Activated naive CD4-positive, alpha-beta T cell treated with anti-CD3 and anti-CD28 coated beads, Interleukin-2, amount 10 ng/mL, durations not matched to agents 7 days and 5 days (primary cell): ENCODE measurements at regions not wholly inside any gene's neighbourhood (a gene's known extent, or its start where the extent isn't known, plus 50 kb on each side); places are given as distances from the start of the nearest gene placed in this dataset.
"Not testable (repeated sequence)": the region's sequence is repeated elsewhere in the genome, so short reads cannot be mapped to it uniquely, and the experiment has no call there.

Source experiments
- CTCF ChIA-PET: fragments of 350-600 bp; sonication (Branson Sonifier 250); formaldehyde crosslinking; loops from one replicate; lab custom pipeline; 2021; ENCODE audit warnings: antibody characterized with exemption; lab: Charles Lee
- DNase-seq: peaks from one replicate; pipeline ENCODE4 v3.0.0-alpha.2; 2020
- H3K27ac Mint-ChIP-seq: one replicate; pipeline ENCODE4 v1.8.0; 2021; ENCODE audit warnings: mild to moderate bottlenecking, moderate library complexity, mixed read lengths
- H3K27me3 Mint-ChIP-seq: one replicate; pipeline ENCODE4 v1.8.0; 2021; ENCODE audit warnings: mild to moderate bottlenecking, mixed read lengths
- H3K36me3 Mint-ChIP-seq: one replicate; pipeline ENCODE4 v1.8.0; 2021; ENCODE audit warnings: mixed read lengths
- H3K4me1 Mint-ChIP-seq: one replicate; pipeline ENCODE4 v1.8.0; 2021; ENCODE audit warnings: mixed read lengths
- H3K4me3 Mint-ChIP-seq: one replicate; pipeline ENCODE4 v1.8.0; 2021; ENCODE audit warnings: mild to moderate bottlenecking, moderate library complexity, mixed read lengths
- H3K9me3 Mint-ChIP-seq: one replicate; pipeline ENCODE4 v1.8.0; 2021; ENCODE audit warnings: mixed read lengths

- no peak for DNase-seq
- Mint-ChIP-seq H3K4me1 (no peaks in the 10 kb centered on the region), H3K27me3 (no peaks in the 10 kb centered on the region), H3K36me3 (no peaks in the 10 kb centered on the region), H3K4me3 (no peak overlapping the region), H3K27ac (no peak overlapping the region), H3K9me3 (peaks cover 10% of the 10 kb centered on the region)
- CTCF ChIA-PET, result no interaction called here
Observed at GRCh38 chr17:71613996-71614395, 506.8 kb upstream of the SOX9 start.

- Mint-ChIP-seq H3K36me3 (no peaks in the 10 kb centered on the region), H3K27me3 (no peaks in the 10 kb centered on the region), H3K27ac (no peak overlapping the region), H3K4me3 (no peak overlapping the region), H3K4me1 (no peaks in the 10 kb centered on the region), H3K9me3 (peaks cover 17% of the 10 kb centered on the region)
- DNase-seq, result no peak
- CTCF ChIA-PET, result no interaction called here
Observed at GRCh38 chr17:71615820-71616219, 505.0 kb upstream of the SOX9 start.

GRCh38 chr17:71617767-71618166, 503.1 kb upstream of the SOX9 start:
- DNase-seq, H3K4me1 Mint-ChIP-seq, H3K36me3 Mint-ChIP-seq, H3K27me3 Mint-ChIP-seq, H3K4me3 Mint-ChIP-seq, H3K27ac Mint-ChIP-seq, CTCF ChIA-PET: not testable (repeated sequence)
- H3K9me3 Mint-ChIP-seq, result peaks cover 29% of the 10 kb centered on the region

DNA sequence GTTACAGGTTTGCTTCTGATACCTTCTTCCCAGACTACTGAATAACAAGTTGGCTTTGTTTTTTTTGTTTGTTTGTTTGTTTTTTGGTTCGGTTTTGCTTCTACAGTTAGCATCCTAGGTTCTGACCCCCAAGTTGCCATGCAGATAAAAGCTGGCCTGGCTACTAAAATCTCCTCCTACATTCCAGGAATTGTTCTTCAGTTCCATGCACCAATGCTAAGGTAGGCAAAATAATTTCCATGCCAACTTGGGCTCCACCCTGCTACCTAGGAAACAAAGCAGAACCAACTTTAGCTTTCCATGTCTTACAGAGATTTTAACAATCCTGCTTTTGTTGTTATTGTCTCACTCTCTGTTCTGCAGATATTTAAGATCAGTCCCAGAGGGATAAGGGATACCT, 495.5 kb upstream of the SOX9 start:
- Mint-ChIP-seq H3K36me3 (no peaks in the 10 kb centered on the region), H3K4me1 (no peaks in the 10 kb centered on the region), H3K27me3 (no peaks in the 10 kb centered on the region), H3K27ac (no peak overlapping the region), H3K4me3 (no peak overlapping the region), H3K9me3 (peaks cover 16% of the 10 kb centered on the region)
- CTCF ChIA-PET, result no interaction called here
- no peak for DNase-seq

DNA sequence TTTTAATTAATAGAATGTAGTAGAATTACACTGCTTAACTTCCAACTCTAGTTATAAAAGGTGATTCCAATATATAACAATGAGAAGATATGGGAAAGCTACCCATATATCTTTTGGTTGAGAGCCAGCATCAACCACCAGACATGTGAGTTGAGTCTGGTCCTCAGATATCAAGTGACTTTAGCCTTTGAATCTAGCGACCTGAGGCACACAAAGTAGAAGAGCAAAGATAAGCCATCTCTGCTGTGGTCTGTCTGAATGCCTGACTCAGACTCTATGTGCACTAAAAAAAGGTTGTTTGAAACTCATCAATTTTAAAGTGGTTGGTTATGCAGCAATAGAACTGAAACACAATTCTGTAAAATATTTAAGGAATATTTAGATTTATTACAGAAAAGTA, 492.5 kb upstream of the SOX9 start:
- H3K27ac Mint-ChIP-seq, result no peak overlapping the region
- no peaks in the 10 kb centered on the region for H3K36me3 Mint-ChIP-seq
- H3K4me3 Mint-ChIP-seq, result no peak overlapping the region
- H3K4me1 Mint-ChIP-seq, result no peaks in the 10 kb centered on the region
- DNase-seq, result no peak
- peaks cover 5% of the 10 kb centered on the region for H3K9me3 Mint-ChIP-seq
- CTCF ChIA-PET, result no interaction called here
- no peaks in the 10 kb centered on the region for H3K27me3 Mint-ChIP-seq

GRCh38 chr17:71631483-71631882, 489.3 kb upstream of the SOX9 start:
- Mint-ChIP-seq H3K9me3 (peaks cover 8% of the 10 kb centered on the region), H3K4me3 (no peak overlapping the region), H3K4me1 (no peaks in the 10 kb centered on the region), H3K36me3 (no peaks in the 10 kb centered on the region), H3K27me3 (no peaks in the 10 kb centered on the region), H3K27ac (no peak overlapping the region)
- CTCF ChIA-PET, result no interaction called here
- DNase-seq, result no peak

DNA sequence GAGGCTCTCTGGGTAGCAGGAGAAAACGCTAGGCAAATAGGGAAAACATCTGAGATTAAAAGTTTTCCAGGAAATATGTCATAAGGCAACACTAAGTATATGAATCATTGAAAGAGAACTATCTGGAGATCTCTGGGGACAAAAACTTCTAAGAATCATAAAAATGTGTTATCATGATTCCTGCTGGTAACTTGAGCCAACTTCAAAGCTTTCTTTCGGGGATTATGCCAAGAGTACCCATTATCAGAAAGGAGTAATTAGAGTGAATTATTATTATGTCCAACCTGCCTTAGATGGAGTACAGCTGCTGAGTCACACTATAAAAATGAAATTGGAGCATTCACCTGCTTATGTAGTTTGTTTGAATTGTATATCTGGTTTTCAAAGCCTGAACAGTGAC, 488.5 kb upstream of the SOX9 start:
- Mint-ChIP-seq H3K27me3 (no peaks in the 10 kb centered on the region), H3K36me3 (no peaks in the 10 kb centered on the region), H3K9me3 (peaks cover 8% of the 10 kb centered on the region), H3K4me1 (no peaks in the 10 kb centered on the region), H3K27ac (no peak overlapping the region), H3K4me3 (no peak overlapping the region)
- no peak for DNase-seq
- CTCF ChIA-PET, result no interaction called here

- CTCF ChIA-PET, result no interaction called here
- no peak overlapping the region for H3K4me3 Mint-ChIP-seq
- no peaks in the 10 kb centered on the region for H3K36me3 Mint-ChIP-seq
Observed at GRCh38 chr17:71633391-71633849, 487.4 kb upstream of the SOX9 start.

DNA sequence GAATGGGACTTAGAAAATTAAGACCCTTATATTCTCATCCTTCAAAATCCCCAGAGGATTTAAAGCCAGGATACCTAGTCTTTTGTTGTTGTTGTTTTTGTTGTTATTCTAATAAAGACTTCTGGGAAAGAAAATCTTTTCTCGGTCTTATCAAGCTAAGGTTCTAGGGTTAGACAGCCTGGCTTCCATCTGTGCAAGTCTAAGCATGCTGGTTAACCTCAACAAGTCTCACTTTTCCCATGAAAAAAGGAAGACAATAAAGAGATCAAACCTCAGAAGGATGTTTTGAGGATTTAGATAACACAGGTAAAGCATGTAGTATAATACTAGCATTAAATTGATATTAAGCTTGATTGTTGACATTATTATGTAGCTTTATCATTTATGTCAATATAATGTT, 486.4 kb upstream of the SOX9 start:
- Mint-ChIP-seq H3K9me3 (peaks cover 10% of the 10 kb centered on the region), H3K4me3 (no peak overlapping the region), H3K4me1 (no peaks in the 10 kb centered on the region), H3K27ac (no peak overlapping the region), H3K36me3 (no peaks in the 10 kb centered on the region), H3K27me3 (no peaks in the 10 kb centered on the region)
- DNase-seq, result no peak
- CTCF ChIA-PET, result no interaction called here

More at GRCh38 chr17:71633391-71633849, 487.4 kb upstream of the SOX9 start:
- Mint-ChIP-seq H3K9me3 (peaks cover 10% of the 10 kb centered on the region), H3K4me1 (no peaks in the 10 kb centered on the region), H3K27me3 (no peaks in the 10 kb centered on the region), H3K27ac (no peak overlapping the region)
- no peak for DNase-seq

- Mint-ChIP-seq H3K27ac (no peak overlapping the region), H3K36me3 (no peaks in the 10 kb centered on the region), H3K27me3 (no peaks in the 10 kb centered on the region), H3K4me1 (no peaks in the 10 kb centered on the region), H3K4me3 (no peak overlapping the region), H3K9me3 (peaks cover 5% of the 10 kb centered on the region)
- DNase-seq, result no peak
- CTCF ChIA-PET, result no interaction called here
Observed at GRCh38 chr17:71635187-71635586, 485.6 kb upstream of the SOX9 start.

- CTCF ChIA-PET, result no interaction called here
Observed at GRCh38 chr17:71636644-71637043, 484.2 kb upstream of the SOX9 start.

DNA sequence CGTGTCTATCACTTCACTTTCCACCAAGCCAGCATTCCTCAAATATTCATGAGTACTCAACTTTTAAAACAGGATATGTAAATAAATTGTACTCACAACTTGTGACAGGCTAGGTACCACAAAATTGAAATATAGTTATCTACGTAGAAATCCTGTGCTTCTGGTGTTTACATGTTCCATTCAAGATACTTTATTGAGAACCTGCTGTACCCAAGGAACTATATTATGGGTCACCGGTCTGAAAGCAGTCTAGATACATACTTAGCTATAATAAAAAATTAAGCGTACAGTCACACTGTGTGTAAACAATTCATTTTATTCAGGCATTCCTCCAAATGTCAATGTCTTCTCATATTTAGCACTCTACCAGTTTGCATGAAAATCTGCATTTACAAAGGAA, 482.2 kb upstream of the SOX9 start:
- Mint-ChIP-seq H3K27ac (no peak overlapping the region), H3K36me3 (no peaks in the 10 kb centered on the region), H3K27me3 (no peaks in the 10 kb centered on the region), H3K9me3 (peaks cover 5% of the 10 kb centered on the region), H3K4me3 (no peak overlapping the region), H3K4me1 (no peaks in the 10 kb centered on the region)
- DNase-seq, result no peak
- CTCF ChIA-PET, result no interaction called here

More at GRCh38 chr17:71636644-71637043, 484.2 kb upstream of the SOX9 start:
- no peak for DNase-seq
- Mint-ChIP-seq H3K4me3 (no peak overlapping the region), H3K4me1 (no peaks in the 10 kb centered on the region), H3K27ac (no peak overlapping the region), H3K36me3 (no peaks in the 10 kb centered on the region), H3K27me3 (no peaks in the 10 kb centered on the region), H3K9me3 (peaks cover 5% of the 10 kb centered on the region)

DNA sequence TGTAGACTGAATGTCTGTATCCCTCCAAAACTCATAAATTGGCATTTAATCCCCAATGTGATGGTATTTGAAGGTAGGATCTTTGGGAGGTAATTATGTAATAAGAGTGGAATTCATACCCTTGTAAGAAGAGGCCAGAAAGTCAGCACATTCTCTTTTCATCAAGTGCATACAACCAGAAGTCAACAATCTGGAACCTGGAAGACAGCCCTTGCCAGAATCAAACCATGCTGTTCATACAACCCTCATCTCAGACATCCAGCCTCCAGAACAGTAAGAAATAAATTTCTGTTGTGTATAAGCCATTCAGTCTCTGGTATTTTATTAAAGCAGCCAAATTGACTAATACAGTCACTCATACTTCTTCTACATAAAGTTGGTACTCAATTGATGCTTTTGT, 481.0 kb upstream of the SOX9 start:
- H3K4me3 Mint-ChIP-seq, result no peak overlapping the region
- H3K27ac Mint-ChIP-seq, result no peak overlapping the region
- no peak for DNase-seq
- H3K4me1 Mint-ChIP-seq, result no peaks in the 10 kb centered on the region
- no peaks in the 10 kb centered on the region for H3K27me3 Mint-ChIP-seq
- peaks cover 8% of the 10 kb centered on the region for H3K9me3 Mint-ChIP-seq
- CTCF ChIA-PET, result no interaction called here
- no peaks in the 10 kb centered on the region for H3K36me3 Mint-ChIP-seq

GRCh38 chr17:71646890-71647289, 473.9 kb upstream of the SOX9 start:
- DNase-seq, H3K36me3 Mint-ChIP-seq, H3K4me1 Mint-ChIP-seq, H3K27ac Mint-ChIP-seq, H3K4me3 Mint-ChIP-seq, H3K27me3 Mint-ChIP-seq, CTCF ChIA-PET: not testable (repeated sequence)
- H3K9me3 Mint-ChIP-seq, result peaks cover 25% of the 10 kb centered on the region

GRCh38 chr17:71648342-71648741, 472.5 kb upstream of the SOX9 start:
- H3K4me3 Mint-ChIP-seq, DNase-seq, H3K4me1 Mint-ChIP-seq, H3K27ac Mint-ChIP-seq, H3K27me3 Mint-ChIP-seq, H3K36me3 Mint-ChIP-seq, CTCF ChIA-PET: not testable (repeated sequence)
- H3K9me3 Mint-ChIP-seq, result peaks cover 36% of the 10 kb centered on the region

DNA sequence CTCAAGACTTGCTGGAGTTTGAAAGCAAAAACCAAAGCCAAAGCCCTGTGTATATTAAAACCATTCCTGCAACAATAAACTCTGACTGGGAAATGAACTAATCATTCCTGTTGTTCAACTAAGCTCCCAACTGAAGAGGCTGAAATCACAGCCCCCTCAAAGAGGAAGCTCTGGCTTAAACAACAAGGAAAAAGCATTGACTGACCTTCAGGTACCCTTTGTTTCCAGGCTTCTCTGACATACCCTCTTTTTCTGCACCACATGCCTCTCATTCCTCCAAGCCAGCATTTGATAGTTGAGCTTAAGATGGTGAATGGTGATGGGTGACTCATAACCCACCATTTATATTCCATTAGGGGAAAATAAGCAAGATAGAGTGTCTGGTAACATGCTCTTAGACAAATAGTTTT, 470.9 kb upstream of the SOX9 start:
- peaks cover 33% of the 10 kb centered on the region for H3K9me3 Mint-ChIP-seq
- H3K4me3 Mint-ChIP-seq, result no peak overlapping the region
- no peaks in the 10 kb centered on the region for H3K4me1 Mint-ChIP-seq
- CTCF ChIA-PET, result no interaction called here
- no peaks in the 10 kb centered on the region for H3K36me3 Mint-ChIP-seq
- H3K27ac Mint-ChIP-seq, result no peak overlapping the region
- no peak for DNase-seq
- no peaks in the 10 kb centered on the region for H3K27me3 Mint-ChIP-seq
